ENCODE measurements at regions not wholly inside any gene's neighbourhood (a gene's known extent, or its start where the extent isn't known, plus 50 kb on each side); places are given as distances from the start of the nearest gene placed in this dataset.

DNA sequence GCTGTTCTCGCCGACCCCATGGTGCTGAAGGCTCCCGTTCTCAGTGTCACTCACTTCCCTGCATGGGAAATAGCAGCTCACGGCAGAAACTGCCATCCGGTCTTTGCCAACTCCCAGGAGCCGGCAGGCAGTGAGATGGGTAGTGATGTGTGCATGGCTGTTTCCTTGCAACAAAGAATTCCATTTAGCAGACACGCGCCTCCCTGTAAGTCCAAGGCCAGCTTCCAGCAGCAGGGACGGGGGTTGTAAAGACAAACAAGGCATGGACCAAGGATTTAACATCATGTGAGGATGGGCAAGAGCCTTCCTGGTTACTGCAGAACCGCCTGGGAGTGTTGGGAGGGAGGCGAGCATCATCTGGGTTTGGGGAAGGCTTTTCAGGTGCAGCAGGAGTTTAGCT, 273.1 kb downstream of the GLRX3 start:
- no peak for DNase-seq (ENCODE audit: low spot score)
- in situ Hi-C loops (cut with MboI; ENCODE audit: low pct_unique_long_range_greater_than_20kb, low sequenced_read_pairs, unreplicated experiment), result no loop called here
- TF ChIP-seq, protein P1, sequence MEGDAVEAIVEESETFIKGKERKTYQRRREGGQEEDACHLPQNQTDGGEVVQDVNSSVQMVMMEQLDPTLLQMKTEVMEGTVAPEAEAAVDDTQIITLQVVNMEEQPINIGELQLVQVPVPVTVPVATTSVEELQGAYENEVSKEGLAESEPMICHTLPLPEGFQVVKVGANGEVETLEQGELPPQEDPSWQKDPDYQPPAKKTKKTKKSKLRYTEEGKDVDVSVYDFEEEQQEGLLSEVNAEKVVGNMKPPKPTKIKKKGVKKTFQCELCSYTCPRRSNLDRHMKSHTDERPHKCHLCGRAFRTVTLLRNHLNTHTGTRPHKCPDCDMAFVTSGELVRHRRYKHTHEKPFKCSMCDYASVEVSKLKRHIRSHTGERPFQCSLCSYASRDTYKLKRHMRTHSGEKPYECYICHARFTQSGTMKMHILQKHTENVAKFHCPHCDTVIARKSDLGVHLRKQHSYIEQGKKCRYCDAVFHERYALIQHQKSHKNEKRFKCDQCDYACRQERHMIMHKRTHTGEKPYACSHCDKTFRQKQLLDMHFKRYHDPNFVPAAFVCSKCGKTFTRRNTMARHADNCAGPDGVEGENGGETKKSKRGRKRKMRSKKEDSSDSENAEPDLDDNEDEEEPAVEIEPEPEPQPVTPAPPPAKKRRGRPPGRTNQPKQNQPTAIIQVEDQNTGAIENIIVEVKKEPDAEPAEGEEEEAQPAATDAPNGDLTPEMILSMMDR (IDR thresholded peaks at IDR 0.05; ENCODE audit: extremely low read depth, insufficient read depth, missing control alignments), result no peak

DNA sequence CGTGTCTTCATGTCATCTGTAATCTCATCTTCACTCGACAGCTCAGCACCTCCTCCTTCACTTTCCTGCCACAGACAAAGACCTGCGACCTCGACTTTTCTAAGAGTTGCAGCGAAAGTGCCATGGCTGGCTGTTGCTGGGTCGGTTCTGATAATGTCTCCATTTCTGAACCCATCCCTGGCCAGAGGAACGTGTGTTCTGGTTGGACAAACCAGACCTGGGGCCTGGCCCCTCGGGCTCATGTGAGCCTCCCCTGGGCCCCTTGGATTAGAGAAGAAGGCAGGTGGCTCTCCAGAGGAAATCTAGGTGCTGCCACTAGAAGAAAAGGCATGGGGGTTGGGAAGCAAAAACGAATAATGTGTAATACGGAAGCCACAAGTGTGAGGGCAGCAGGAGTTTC, 273.7 kb downstream of the GLRX3 start:
- DNase-seq (ENCODE audit: low spot score), result no peak
- in situ Hi-C loops (cut with MboI; ENCODE audit: low pct_unique_long_range_greater_than_20kb, low sequenced_read_pairs, unreplicated experiment), result no loop called here
- TF ChIP-seq, protein P1 (IDR thresholded peaks at IDR 0.05; ENCODE audit: extremely low read depth, insufficient read depth, missing control alignments), result no peak

DNA sequence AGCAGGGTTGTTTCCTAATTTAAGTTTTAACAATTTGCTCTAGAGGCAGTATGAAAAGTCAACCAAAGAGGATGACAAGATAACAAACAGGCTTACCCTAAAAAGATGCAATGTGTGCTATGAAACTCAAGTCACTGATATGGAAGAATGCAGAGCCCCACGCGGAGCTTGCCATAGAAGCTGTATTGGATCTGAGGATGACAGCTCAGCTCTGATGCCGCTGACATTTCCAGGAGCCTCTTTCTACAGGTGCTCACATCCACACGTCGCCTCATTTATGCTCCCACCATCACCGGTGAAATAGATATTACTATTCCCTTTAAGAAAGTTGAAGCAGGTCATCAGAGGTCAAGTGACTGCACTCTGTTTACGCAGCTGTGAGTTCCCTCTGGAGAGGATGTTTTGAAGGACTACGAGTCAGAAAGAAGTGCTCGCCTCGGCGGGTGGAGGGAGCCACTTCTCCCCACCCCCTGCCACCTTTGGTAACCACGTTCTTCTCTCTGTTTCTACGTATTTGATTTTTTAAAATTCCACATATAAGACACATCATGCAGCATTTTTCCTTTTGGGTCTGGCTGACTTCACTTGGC, 275.4 kb downstream of the GLRX3 start:
- in situ Hi-C loops (cut with MboI; ENCODE audit: low pct_unique_long_range_greater_than_20kb, low sequenced_read_pairs, unreplicated experiment), result no loop called here
- DNase-seq (ENCODE audit: low spot score), result no peak
- TF ChIP-seq, protein P1 (IDR thresholded peaks at IDR 0.05; ENCODE audit: extremely low read depth, insufficient read depth, missing control alignments), result no peak

DNA sequence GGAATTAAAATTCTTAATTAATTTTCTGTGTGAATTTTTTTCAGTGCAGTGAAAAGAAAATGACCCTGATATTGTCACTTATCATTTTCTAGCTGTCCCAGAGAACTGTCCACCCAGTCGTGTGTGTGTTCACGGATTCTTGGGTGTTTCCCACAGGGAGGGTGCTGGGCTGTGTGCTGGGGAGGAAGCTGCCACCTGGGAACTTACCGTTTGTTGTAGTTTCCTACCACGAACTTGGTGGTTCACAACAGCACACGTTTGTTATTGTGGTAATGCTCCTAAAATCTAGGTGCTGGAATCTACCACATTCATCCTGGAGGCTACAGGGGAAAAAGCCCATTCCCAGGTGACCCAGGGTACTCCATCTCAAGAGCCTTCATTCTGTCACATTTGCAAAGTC, 276.1 kb downstream of the GLRX3 start:
- in situ Hi-C loops (cut with MboI; ENCODE audit: low pct_unique_long_range_greater_than_20kb, low sequenced_read_pairs, unreplicated experiment), result no loop called here
- TF ChIP-seq, protein P1 (IDR thresholded peaks at IDR 0.05; ENCODE audit: extremely low read depth, insufficient read depth, missing control alignments), result no peak

DNA sequence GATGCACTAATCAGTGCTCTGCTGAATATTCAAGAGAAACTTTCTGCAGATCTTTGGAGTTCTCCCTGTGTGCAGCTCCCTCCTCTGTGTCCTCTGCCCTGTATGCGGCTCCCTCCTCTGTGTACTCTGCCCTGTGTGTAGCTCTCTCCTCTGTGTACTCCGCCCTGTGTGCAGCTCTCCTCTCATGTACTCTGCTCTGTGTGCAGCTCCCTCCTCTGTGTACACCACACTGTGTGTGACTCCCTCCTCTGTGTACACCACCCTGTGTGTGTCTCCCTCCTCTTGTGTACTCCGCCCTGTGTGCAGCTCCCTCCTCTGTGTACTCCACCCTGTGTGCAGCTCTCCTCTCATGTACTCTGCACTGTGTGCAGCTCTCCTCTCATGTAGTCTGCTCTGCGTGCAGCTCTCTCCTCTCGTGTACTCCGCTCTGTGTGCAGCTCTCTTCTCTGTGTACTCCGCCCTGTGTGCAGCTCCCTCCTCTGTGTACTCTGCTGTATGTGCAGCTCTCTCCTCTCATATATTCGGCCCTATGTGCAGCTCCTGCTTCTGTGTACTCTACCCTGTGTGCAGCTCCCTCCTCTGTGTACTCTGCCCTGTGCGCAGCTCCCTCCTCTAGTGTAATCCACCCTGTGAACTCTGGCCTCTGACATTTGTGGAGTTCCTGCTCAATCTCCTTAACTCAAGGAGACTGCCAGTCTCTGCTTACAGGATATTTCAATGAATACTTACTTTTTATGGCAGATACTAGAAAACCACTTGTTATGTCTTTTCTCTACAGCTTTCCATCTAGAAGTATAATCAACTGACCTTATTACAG, 280.4 kb downstream of the GLRX3 start:
- in situ Hi-C loops (cut with MboI; ENCODE audit: low pct_unique_long_range_greater_than_20kb, low sequenced_read_pairs, unreplicated experiment), result no loop called here
- no peak for DNase-seq (ENCODE audit: low spot score)
- TF ChIP-seq, protein P1 (IDR thresholded peaks at IDR 0.05; ENCODE audit: extremely low read depth, insufficient read depth, missing control alignments), result no peak

More for the DNA sequence above, 276.1 kb downstream of the GLRX3 start:
- no peak for DNase-seq (ENCODE audit: low spot score)

DNA sequence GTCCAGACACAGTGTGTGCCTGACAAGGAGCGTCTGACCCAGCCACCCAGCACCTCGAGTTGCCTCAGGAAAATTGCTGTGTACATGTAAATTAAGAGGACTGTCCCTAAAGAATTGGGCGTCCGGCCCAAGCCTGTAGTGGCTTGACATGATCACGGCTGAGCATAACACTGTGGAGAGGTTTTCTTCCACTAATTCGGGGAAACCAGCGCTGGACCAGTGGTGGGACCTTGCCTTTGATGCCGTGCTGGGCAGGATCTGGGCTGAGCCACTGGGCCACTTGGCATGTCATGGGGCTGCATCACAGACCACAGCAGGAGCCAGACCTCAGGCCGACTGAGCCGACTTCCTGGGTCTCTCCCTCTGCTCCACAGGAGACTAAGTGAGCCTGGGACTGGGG, 282.5 kb downstream of the GLRX3 start:
- TF ChIP-seq, protein P1 (IDR thresholded peaks at IDR 0.05; ENCODE audit: extremely low read depth, insufficient read depth, missing control alignments), result no peak
- in situ Hi-C loops (cut with MboI; ENCODE audit: low pct_unique_long_range_greater_than_20kb, low sequenced_read_pairs, unreplicated experiment), result no loop called here

More for the DNA sequence above, 282.5 kb downstream of the GLRX3 start:
- DNase-seq (ENCODE audit: low spot score), result no peak
